Endometrial microvascular endothelial cells (primary cell): ENCODE measurements at regions not wholly inside any gene's neighbourhood (a gene's known extent, or its start where the extent isn't known, plus 50 kb on each side); places are given as distances from the start of the nearest gene placed in this dataset.

Experiments
- in situ Hi-C: cut with HindIII; loops from 2 replicates; pipeline ENCODE4 v1.10.0; 2017; ENCODE audit warnings: low sequenced_read_pairs, low pct_unique_long_range_greater_than_20kb; ENCODE audit errors: inconsistent ontology term

DNA sequence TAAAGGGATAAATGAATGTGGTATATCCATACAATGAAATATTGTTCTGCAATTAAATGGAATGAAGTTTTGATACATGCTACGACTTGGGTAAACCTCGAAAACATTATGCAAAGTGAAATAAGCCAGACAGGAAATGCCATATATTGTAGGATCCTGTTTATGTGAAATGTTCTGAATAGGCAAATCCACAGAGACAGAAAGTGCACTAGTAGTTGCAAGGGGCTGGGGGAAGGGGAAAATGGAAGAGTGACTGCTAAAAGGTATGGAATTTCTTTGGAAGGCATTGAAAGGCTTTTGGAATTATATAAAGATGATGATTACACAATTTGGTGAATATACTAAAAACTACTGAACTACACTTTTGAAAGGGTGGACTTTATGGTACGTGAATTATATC is 97.0 kb downstream of the FOXD1 start:
- in situ Hi-C loops, result no loop called here

DNA sequence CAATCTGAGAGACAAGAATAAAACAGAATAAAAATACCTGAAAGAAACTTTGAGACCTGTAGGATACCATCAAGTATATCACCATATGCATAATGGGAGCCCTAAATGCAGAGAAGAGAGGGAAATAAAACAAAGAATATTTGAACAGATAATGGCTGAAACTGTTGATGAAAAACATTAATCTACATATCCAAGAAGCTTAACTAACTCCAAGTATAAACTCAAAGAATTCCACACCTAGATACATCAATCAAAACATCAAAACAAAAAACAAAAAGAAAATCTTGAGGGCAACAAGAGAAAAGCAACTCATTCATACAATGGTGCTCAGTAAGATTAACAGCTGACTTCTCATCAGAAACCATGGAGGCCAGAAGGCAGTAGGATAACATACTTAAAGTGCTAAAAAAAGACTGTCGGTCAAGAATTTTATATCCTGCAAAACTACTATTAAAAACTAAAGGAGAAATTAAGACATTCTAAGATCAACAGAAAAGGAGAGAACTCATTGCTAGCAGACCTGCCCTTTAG is 101.6 kb downstream of the FOXD1 start:
- in situ Hi-C loops, result no loop called here

DNA sequence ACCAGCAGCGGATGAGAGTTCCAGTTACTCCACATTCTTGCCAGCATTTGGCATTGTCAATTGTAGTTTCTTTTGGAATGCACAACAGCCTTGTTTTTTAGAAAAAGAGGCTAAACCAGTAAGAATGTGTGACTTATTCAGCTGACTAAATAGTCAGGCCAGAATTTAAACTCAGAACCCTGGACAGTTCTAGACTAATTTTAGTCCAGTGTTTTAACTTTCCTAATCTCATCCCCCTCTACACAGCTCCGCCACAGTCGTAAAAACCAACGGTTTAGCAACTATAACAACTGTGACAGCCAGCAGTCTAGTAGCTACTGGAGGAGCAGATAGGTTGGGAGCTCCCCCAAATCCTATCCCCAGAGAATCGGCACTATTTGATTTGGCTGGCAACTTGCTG is 103.7 kb downstream of the FOXD1 start:
- in situ Hi-C loops, result no loop called here

DNA sequence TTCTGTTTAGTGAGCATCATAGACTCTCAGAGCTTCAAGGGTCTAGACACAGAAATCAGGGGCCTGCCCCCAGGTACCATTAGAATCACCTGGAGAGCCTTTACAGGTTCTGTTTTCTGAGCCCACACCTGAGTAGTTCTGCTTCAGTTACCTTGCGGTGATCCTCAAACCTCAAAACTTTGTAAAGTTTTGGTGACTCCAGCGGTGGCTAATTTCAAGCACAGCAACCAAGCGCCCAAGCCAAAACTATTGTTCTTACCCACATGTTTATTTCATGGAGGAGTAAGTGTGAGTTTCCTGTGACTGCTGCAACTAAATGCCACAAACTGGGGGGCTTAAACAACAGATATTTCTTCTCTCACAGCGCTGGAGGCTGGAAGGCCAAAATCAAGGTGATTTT is 108.9 kb downstream of the FOXD1 start:
- in situ Hi-C loops, result no loop called here

DNA sequence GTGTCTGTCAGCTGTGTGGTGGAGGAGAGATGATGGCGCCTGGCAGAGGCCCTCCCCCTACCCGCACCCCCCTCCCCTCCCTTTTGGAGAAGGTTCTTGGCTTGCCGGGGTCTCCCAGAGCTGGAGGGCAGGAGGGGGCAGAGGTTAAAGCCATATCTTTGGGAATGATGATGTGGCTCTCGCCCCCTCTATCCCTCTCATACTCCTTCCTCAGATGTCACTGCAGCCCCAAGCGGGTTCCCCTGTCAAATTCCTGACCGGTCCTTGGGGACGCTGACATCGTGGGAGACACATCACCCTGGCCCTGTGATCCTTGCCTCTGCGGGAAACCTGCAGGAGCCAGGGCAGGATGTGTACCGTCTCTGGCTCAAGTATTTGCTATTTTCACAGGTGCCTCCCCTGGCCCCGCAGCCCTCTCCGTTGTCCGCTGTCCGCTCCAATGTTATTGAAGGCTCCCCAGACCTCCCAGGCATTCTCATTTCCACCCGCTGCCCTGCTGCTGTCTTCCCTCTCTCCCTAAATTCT is 109.5 kb downstream of the FOXD1 start:
- in situ Hi-C loops, result no loop called here

DNA sequence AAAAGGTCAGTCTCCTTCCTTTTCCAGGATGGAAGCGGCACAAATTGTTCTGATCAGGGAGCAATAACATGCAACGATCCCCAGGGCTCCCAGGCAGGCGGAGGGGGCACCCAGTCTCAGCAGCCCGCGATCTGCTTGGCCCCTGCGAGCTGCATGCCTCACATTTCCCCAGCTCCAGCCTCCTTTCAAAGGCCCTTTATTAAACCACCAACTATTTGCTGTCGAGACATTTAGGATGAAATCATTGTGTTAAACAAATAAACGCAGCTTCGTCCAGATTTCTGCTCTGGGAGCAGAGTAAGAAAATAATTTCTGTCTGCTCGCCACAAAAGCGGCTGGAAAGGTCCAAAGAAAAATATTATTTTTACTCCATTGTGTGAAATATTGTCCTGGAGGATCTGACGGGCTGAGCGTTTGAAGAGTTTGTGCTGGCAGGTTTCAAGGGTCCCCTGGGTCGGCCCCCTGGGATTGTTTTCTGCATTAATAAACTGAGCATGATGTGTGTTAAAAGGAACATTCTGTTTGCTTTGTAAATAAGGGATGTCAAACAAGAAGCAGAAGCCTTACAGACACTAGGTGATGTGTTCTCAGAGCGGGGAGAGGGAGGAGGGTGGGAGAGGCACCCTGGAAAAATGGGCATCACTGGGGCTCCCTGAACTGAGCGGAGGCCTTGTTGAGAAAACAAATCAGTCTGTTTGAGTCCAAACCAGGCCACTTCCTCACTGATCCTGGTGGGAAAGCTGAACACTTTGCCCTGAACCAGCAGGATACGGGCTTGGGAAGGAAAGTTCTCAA is 110.1 kb downstream of the FOXD1 start:
- in situ Hi-C loops, result no loop called here

DNA sequence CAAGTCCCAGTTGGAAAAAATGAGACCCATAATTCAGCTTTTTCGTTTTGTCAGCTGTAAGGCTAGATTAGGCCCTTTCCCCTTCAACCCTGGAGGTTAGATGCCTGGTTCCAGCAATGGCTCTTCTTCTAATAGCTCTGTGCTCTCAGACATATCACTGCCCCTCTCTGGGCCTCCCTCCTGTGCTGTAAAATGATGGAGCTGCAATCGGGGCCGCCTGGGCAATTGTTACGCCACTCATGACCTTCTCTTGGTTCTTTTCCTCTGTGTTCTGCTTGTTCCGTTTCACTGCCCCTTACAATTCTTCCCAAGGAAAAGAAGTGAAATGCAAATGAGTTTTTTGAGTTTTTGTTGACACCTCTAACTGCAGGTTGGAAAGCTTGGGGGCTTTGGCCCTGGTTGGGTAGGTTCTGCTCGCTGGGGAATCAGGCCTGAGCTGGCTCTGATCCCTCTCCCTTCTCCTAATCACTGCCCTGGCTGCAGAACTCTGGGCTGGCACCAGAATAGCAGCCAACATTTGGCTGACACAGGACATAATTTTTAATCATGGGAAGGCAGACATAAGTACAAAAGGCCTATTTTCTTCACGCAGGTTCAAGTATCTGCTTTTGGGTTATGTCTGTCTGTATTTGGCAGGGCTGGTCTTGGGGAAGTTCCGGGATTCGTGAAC is 110.9 kb downstream of the FOXD1 start:
- in situ Hi-C loops, result no loop called here

DNA sequence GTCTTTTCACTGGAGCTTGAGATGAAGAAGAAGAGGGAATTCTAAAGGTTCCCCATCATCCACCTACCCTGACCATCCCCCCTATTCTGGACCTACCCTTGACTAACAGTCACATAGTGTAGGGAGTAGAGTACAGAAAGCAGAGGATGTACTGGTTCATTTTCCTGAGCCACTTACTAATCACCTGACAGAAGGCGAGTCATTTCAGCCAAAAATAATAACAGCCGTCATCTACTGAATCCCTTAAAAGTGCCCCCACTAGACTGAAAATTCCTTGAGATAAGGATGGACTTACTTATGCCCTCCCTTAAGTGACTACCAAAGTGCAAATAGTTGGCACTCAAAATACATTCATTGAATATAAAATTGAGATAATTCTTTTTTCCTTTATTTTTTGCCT is 112.2 kb downstream of the FOXD1 start:
- in situ Hi-C loops, result no loop called here

DNA sequence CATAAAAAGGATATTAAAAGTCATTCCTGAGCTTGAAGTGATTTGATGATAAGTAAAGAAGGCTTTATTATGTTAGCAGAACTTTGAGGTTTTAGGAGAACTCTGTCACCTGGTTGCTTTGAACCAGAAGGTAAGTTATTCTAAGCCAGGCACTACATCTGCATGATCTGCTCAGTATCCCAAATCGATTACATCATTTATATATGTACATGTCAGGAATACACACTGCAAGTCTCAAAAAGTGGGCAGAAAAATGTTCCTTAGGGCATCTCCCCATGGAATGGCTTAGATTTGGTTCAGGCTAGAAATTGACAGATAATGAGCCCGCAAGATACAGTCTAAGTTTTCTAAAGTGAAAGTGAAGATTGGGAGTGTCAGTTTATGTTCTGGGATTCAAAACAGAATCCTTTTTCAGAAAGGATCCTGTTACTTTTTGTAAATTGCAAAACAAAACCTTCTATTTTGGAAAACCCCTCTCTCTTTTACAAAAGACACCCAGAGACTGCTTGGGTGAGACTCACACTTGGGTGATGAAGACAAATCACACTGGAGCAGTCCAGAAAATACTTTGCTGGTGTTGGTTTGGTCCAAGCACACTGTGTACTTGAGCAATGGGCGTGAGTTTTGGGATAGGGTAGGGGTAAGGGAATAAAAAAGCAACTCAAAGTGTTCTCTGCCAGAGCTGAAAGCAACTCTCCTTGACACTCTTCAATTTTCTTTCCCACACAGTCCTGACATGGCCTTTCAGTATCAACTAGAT is 114.5 kb downstream of the FOXD1 start:
- in situ Hi-C loops, result no loop called here

DNA sequence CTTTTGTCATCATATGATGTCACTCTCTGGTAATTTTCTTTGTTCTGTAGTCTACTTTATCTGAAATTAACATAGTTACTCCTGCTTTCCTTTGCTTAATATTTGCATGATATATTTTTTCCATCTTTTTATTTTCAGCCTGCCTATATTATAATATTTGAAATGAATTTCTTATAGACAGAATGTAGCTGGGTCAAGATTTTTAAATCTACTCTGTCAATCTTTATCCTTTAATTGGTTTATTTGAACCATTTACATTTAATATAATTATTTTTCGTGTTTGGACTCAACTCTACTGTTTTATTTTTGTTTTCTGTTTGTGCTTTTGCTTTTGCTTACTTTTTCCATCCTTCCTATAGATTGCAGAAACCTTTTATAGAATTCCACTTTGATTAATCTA is 118.0 kb downstream of the FOXD1 start:
- in situ Hi-C loops, result no loop called here

DNA sequence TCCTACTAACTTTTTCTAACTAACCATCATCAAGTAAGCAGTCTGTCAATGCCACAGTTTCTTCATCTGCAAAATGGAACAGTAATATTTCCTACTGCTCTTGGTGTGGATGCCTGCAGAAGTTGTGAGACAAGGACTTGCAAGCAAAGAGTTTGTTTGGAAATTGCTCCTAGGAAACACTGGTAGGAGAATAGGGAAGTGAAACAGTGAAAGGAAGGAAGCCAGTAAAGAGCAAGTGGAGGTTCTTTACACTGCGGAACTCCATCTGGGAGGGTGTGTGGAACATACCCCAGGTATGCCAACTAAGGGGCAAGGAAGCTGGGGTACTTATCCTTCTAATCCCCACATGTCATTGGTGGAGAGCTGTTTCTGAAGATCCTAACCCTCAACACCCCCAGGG is 119.9 kb downstream of the FOXD1 start:
- in situ Hi-C loops, result no loop called here

DNA sequence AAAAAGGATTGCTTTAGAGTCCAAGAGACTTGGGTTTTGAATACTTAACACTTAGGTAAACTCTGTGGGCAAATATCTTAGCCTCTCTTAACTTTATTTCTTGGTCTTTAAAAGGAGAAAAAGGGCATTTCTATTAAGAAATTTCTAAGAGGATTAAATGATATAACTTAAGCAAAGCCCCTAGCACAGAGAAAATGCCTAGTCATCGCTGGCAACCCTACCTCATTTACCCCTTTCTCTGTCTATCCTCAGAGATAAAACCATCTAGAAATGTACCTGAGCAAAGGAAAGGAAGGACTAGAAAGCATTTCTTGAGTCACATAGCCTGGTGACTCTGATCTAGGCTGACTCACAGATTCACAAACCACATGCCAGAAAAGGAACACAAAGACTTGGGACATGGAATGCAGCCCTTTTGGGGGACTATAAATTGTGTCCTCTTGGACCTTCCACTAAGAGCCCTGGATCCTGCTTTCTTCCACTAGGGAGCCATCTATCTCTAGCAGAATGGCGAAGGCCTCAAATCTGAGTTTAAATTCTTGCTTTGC is 120.6 kb downstream of the FOXD1 start:
- in situ Hi-C loops, result no loop called here

DNA sequence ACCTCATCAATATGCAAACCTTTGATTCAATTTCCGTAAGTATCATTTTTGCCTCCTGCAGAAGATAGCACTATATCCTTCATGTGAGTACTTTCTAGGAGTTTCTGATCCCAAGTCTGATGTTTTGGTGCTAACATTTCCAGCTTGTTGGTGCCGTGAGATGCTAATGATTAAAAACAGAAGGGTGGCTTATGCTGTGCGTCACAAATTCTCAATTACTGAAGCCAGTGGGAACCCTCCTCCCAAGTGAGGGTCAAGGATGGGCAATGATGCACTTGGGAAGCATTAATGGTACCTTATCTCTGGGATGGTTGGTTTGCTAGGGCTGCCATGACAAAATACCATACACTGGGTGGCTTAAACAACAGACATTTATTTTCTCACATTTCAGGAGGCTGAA is 123.0 kb downstream of the FOXD1 start:
- in situ Hi-C loops, result no loop called here

DNA sequence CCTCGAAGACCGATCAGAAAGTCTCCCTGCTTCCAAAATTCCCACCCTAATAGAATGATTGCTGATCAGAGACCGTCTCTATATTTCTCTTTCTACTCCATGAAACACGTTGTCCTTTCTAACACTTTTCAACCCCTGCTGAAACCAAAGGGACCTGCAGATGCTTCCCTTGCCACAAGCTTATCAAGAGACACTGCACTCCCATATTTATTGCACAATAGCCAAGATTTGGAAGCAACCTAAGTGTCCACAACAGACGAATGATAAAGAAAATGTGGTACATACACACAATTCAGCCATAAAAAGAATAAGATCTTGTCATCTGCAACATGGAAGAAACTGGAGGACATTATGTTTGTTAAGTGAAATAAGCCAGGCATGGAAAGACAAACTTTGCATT is 125.1 kb downstream of the FOXD1 start:
- in situ Hi-C loops, result no loop called here

DNA sequence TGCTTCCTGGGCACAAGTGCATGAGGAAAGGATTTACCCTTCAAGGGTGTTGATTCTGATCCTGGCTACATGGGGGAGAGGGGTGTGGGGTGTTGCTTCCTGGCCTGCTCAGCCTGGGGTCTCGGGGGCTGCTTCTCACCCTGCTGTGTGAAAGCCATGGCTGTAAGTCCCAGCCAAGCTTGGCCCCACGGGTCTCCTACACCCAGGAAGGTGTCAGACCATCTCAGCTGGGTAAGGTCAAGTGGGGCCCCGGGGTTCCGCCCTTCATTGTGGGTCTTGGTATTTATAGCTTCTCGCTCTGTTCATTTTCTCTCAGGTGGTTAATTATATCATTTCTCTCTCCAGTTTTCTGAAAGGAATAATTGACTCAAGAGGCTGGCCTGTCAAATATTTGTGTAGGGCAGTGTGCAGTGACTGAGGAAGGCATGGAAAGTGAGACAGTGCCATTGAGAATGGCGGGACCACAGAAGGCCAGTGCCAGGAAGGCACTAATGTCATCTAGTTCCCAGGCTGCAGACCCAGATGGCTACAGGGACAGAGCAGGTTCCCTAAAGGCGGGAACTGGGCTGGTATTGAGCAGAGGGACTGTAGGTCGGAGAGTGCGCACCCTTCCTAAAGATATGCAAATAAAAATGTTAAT is 126.0 kb downstream of the FOXD1 start:
- in situ Hi-C loops, result no loop called here

DNA sequence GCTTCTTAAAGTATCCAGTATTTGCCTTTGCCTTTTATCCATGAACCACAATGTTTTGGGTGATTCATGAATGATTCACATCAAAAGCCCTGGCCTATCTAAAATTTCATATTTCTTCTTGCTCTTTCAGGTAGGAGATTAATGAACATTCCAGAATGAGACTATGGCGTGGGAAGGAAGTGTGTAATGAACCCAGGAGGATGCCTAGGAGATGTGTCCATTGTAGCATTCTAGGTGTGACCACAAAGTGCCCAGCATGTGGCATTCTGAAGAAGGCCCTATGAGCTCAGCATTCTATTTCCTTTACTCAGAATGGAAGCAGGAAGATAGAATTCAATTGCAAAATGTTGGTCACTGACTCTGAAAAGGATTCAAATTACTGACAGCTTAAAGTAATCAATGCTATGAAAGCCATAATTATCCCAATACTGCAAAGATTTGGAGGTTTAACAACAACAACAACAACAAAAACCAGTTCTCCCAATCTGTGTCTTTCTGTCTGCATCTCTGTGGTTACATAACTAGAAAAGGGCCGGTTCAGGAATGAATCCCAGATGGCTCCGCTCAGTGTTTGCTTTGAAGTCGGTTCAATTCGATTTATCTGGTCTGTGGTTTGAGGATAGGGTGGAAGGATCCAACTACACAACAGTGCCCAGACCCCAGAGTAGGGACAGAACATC is 126.7 kb downstream of the FOXD1 start:
- in situ Hi-C loops, result no loop called here

DNA sequence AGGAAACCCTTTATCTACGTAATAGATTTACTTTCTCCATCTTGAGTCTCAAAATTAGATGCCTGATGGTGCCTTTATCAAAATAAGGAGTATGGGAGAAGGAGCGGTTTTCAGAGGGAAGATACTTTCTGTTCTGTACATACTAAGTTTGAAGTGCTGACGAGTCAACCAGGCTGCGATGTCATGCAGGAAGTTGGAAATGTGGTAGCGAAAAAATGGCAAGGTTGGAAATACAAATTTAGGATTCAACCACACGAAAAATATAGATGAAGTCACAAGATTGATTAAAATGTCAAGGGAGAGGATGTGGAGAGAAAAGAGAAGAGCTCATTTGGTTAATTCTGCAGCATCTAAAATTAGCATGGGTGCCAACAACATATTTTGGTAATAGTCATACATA is 129.5 kb downstream of the FOXD1 start:
- in situ Hi-C loops, result no loop called here

DNA sequence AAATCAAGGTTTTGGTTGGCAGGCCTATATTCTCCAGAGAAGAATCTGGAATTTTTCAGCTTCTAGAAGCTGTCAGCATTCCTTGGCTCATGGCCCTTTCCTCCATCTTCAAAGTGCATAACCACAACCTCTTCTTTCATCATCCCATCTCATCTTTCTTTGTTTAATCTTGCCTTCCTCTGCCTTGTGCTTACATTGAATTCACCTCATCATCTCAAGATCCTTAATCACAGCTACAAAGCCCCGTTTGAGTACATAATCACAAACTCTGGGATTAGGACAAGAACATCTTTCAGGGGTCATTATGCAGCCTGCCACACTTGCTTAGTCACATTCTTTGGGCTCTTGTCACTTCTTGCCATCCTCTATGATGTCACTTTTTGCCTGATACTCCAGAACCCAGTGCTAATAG is 130.3 kb downstream of the FOXD1 start:
- in situ Hi-C loops, result no loop called here
